ENCODE measurements at regions not wholly inside any gene's neighbourhood (a gene's known extent, or its start where the extent isn't known, plus 50 kb on each side); places are given as distances from the start of the nearest gene placed in this dataset.
"Not testable (repeated sequence)": the region's sequence is repeated elsewhere in the genome, so short reads cannot be mapped to it uniquely, and the experiment has no call there.

DNA sequence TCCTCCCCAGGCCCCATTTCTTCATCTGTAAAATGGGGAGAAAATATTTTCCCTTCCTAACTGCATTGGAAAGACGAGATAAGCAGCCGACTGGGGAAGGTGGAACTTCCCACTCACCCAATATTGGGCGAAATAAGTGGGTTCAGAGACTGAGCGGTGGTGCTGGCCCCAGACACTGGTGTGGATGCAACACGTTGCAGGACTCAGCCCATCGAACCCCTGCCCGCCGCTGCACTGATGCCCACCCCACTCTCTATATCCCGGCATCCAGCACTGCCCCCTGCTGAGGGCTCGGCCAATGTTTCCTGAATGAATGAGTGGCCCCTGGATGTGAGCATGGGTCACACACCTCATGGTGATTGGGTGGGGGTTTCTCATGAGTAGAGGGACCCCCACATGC, 194.4 kb upstream of the ZNG1E start:
- TF ChIP-seq, protein P1, sequence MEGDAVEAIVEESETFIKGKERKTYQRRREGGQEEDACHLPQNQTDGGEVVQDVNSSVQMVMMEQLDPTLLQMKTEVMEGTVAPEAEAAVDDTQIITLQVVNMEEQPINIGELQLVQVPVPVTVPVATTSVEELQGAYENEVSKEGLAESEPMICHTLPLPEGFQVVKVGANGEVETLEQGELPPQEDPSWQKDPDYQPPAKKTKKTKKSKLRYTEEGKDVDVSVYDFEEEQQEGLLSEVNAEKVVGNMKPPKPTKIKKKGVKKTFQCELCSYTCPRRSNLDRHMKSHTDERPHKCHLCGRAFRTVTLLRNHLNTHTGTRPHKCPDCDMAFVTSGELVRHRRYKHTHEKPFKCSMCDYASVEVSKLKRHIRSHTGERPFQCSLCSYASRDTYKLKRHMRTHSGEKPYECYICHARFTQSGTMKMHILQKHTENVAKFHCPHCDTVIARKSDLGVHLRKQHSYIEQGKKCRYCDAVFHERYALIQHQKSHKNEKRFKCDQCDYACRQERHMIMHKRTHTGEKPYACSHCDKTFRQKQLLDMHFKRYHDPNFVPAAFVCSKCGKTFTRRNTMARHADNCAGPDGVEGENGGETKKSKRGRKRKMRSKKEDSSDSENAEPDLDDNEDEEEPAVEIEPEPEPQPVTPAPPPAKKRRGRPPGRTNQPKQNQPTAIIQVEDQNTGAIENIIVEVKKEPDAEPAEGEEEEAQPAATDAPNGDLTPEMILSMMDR (IDR thresholded peaks at IDR 0.05), result not testable (repeated sequence)
- TF ChIP-seq RXRA (IDR thresholded peaks at IDR 0.05; ENCODE audit: borderline replicate concordance, low read depth); RAD21 (IDR thresholded peaks at IDR 0.05; ENCODE audit: low read length); MXI1 (IDR thresholded peaks at IDR 0.05; ENCODE audit: low read depth, low read length); RFX5 (IDR thresholded peaks at IDR 0.05; ENCODE audit: low read length); TAF1 (IDR thresholded peaks at IDR 0.05; ENCODE audit: borderline replicate concordance, low read depth, low read length); FOXM1 (IDR thresholded peaks at IDR 0.05; ENCODE audit: low read depth); SIN3A (IDR thresholded peaks at IDR 0.05; ENCODE audit: borderline replicate concordance, low read depth, low read length); POLR2AphosphoS5 (IDR thresholded peaks at IDR 0.05; ENCODE audit: low read depth, low read length): not testable (repeated sequence)
- TF ChIP-seq, protein P2, sequence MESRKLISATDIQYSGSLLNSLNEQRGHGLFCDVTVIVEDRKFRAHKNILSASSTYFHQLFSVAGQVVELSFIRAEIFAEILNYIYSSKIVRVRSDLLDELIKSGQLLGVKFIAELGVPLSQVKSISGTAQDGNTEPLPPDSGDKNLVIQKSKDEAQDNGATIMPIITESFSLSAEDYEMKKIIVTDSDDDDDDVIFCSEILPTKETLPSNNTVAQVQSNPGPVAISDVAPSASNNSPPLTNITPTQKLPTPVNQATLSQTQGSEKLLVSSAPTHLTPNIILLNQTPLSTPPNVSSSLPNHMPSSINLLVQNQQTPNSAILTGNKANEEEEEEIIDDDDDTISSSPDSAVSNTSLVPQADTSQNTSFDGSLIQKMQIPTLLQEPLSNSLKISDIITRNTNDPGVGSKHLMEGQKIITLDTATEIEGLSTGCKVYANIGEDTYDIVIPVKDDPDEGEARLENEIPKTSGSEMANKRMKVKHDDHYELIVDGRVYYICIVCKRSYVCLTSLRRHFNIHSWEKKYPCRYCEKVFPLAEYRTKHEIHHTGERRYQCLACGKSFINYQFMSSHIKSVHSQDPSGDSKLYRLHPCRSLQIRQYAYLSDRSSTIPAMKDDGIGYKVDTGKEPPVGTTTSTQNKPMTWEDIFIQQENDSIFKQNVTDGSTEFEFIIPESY (IDR thresholded peaks at IDR 0.05; ENCODE audit: borderline replicate concordance, low read depth), result not testable (repeated sequence)
- TF ChIP-seq, protein P3, sequence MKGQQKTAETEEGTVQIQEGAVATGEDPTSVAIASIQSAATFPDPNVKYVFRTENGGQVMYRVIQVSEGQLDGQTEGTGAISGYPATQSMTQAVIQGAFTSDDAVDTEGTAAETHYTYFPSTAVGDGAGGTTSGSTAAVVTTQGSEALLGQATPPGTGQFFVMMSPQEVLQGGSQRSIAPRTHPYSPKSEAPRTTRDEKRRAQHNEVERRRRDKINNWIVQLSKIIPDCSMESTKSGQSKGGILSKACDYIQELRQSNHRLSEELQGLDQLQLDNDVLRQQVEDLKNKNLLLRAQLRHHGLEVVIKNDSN (IDR thresholded peaks at IDR 0.05; ENCODE audit: borderline replicate concordance, low read depth), result not testable (repeated sequence)

All from SK-N-SH (cell line).